ENCODE measurements at regions not wholly inside any gene's neighbourhood (a gene's known extent, or its start where the extent isn't known, plus 50 kb on each side); places are given as distances from the start of the nearest gene placed in this dataset.

DNA sequence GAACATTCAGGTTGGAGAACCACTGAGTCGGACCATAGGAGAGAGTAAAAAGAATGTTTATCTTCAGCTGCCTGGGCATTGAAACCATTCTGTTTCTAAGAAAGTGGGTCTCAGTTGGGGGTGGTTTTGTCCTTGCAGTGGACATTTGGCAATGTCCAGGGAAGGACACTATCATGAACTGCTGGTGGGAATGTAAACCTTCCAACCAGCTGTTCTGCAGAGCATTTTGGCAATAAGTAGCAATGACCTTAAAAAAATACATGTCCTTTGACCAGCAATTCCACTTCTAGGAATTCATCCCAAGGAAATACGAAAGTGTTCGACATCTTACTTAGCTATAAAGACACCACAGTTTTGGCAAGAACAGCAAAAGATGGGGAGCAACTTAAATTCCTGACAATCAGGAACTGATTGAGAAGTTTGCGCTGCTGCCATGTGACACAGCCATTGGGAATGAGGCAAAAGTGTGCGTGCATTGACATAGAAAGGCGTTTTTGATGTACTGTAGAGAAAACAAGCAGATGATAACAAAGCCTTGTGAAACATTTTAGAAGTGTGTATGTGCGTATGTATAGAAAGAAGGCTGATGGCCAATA is 82.9 kb upstream of the MAP1LC3B2 start:
- Histone ChIP-seq H3K4me2 (ENCODE audit: low read depth, low read length) (no peak overlapping the region), H4K20me1 (ENCODE audit: insufficient read depth, low read length) (no peaks in the 10 kb centered on the region), H3K36me3 (replicated peaks in 1 of 2; ENCODE audit: control insufficient read depth in 1 of 2, insufficient read depth in 2 of 2, low read length in 2 of 2) (no peaks in the 10 kb centered on the region), H3K27ac (ENCODE audit: extremely low read length, insufficient read depth, low read length) (no peak overlapping the region), H3K9me3 (ENCODE audit: low read length) (0 out of 2 replicates have a peak, but pooled peaks cover 4% of the 10 kb centered on the region), H3K4me1 (ENCODE audit: insufficient read depth, low read length) (no peaks in the 10 kb centered on the region), H3K27me3 (ENCODE audit: control insufficient read depth in 1 of 2, insufficient read depth in 2 of 2, low read length in 2 of 2) (no peaks in the 10 kb centered on the region; a peak in 3 of 5 replicates), H3K79me2 (ENCODE audit: insufficient read depth, low read length) (no peaks in the 10 kb centered on the region), H2AFZ (ENCODE audit: low read length) (no peak overlapping the region), H3K9ac (ENCODE audit: insufficient read depth, low read depth, low read length) (no peak overlapping the region), H3K4me3 (replicated peaks in 1 of 3; ENCODE audit: insufficient read depth in 1 of 3, low read depth in 2 of 3, low read length in 3 of 3) (no peak overlapping the region)
- in situ Hi-C loops (cut with HindIII; ENCODE audit: extremely low pct_ligation_motif_present, low pct_unique_long_range_greater_than_20kb) (no loop called here), intact Hi-C loops (cut with micrococcal nuclease; ENCODE audit: unreplicated experiment) (no loop called here)
- TF ChIP-seq TBX2 (CRISPR knock-in tag; IDR thresholded peaks at IDR 0.05; ENCODE audit: borderline replicate concordance) (no peak), NFRKB (IDR thresholded peaks at IDR 0.05) (no peak), NFIC (IDR thresholded peaks at IDR 0.05; ENCODE audit: low read length) (no peak), ZFP90 (CRISPR knock-in tag; IDR thresholded peaks at IDR 0.05; ENCODE audit: borderline replicate concordance) (no peak), TBX3 (IDR thresholded peaks at IDR 0.05; ENCODE audit: borderline replicate concordance) (no peak), ZNF788 (CRISPR knock-in tag; IDR thresholded peaks at IDR 0.05; ENCODE audit: borderline replicate concordance) (no peak)
- TF ChIP-seq, protein P1, sequence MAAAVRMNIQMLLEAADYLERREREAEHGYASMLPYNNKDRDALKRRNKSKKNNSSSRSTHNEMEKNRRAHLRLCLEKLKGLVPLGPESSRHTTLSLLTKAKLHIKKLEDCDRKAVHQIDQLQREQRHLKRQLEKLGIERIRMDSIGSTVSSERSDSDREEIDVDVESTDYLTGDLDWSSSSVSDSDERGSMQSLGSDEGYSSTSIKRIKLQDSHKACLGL (CRISPR knock-in tag; IDR thresholded peaks at IDR 0.05): no peak
- TF ChIP-seq, protein P2, sequence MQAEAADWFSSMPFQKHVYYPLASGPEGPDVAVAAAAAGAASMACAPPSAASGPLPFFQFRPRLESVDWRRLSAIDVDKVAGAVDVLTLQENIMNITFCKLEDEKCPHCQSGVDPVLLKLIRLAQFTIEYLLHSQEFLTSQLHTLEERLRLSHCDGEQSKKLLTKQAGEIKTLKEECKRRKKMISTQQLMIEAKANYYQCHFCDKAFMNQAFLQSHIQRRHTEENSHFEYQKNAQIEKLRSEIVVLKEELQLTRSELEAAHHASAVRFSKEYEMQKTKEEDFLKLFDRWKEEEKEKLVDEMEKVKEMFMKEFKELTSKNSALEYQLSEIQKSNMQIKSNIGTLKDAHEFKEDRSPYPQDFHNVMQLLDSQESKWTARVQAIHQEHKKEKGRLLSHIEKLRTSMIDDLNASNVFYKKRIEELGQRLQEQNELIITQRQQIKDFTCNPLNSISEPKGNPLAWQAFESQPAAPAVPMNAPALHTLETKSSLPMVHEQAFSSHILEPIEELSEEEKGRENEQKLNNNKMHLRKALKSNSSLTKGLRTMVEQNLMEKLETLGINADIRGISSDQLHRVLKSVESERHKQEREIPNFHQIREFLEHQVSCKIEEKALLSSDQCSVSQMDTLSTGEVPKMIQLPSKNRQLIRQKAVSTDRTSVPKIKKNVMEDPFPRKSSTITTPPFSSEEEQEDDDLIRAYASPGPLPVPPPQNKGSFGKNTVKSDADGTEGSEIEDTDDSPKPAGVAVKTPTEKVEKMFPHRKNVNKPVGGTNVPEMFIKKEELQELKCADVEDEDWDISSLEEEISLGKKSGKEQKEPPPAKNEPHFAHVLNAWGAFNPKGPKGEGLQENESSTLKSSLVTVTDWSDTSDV (CRISPR knock-in tag; IDR thresholded peaks at IDR 0.05): no peak
- ChIA-PET POLR2A (no interaction called here), CTCF (ENCODE audit: low intra/inter-chr PET ratio, low total read pairs) (no interaction called here)
- 58% methylated on average over 7 of the region's 7 CpGs for WGBS (ENCODE audit: low lambda C conversion rate)
- ATAC-seq (no peak), FAIRE-seq (no peak), DNase-seq (ENCODE audit: low spot score) (no peak)
- BruUV-seq (replicated peaks): no TSS peak
